HCT116 (cell line): ENCODE measurements at regions not wholly inside any gene's neighbourhood (a gene's known extent, or its start where the extent isn't known, plus 50 kb on each side); places are given as distances from the start of the nearest gene placed in this dataset.
"Not testable (repeated sequence)": the region's sequence is repeated elsewhere in the genome, so short reads cannot be mapped to it uniquely, and the experiment has no call there.

Source experiments
- ATAC-seq: fragments of 200-7000 bp; cut with Tn5 transposase; 2 replicates; pipeline ENCODE4 v1.9.1; 2020; ENCODE audit warnings: mild to moderate bottlenecking, moderate library complexity
- BruUV-seq: library from RNA; stranded (reverse); fragments of 400-500 nt; replicated peaks from 2 replicates; lab custom pipeline; 2021; lab: Mats Ljungman, UMichigan
- CTCF ChIA-PET: fragments of 300-600 bp; sonication (Branson Sonifier 250); formaldehyde crosslinking; loops from one replicate; lab custom pipeline; 2021; ENCODE audit warnings: antibody characterized with exemption; lab: Charles Lee
- POLR2A ChIA-PET: fragments of 300-600, 350-600 bp; sonication (Branson Sonifier 250); formaldehyde crosslinking; loops from one replicate; lab custom pipeline; 2021; ENCODE audit warnings: antibody characterized with exemption; lab: Charles Lee
- RAD21 ChIA-PET, 2 experiments: fragments of 300-600 bp; sonication (Branson Sonifier 250); formaldehyde crosslinking; loops; one replicate each; lab custom pipeline; 2023; ENCODE audit warnings: low total read pairs in 2 of 2; ENCODE audit not compliant: uncharacterized antibody in 2 of 2, unreplicated experiment in 2 of 2, low non-redundant PET in 1 of 2; lab: Charles Lee
- DNase-seq: peaks from one replicate; pipeline ENCODE4 v3.0.0-alpha.2; 2010; ENCODE audit warnings: low read depth, low spot score
- H2AFZ ChIP-seq: fragments of 200-600 bp; shearing (Covaris generic), sonication (generic); 2 replicates; pipeline ENCODE4 v1.6.1; 2017; ENCODE audit warnings: low read depth, mixed run types, mixed read lengths, antibody characterized with exemption, low read length; ENCODE audit not compliant: poor library complexity, severe bottlenecking
- H3K27ac ChIP-seq: 2 replicates; pipeline ENCODE4 v1.5.1; 2012; ENCODE audit warnings: low read depth, low read length
- H3K27me3 ChIP-seq: fragments of 200-600 bp; sonication (generic); 2 replicates; pipeline ENCODE4 v1.6.1; 2016; ENCODE audit warnings: mixed run types, low read length, mixed read lengths; ENCODE audit not compliant: insufficient read depth
- H3K36me3 ChIP-seq, 2 experiments: fragments of 200-500 bp in 1 of 2; fragments of 200-600 bp in 1 of 2; sonication (Bioruptor generic) in 1 of 2; sonication (generic) in 1 of 2; 2 replicates each; pipeline versions ENCODE4 v1.5.1 to v1.6.1; 2014 to 2016; ENCODE audit warnings: low read length in 2 of 2, inconsistent platforms in 1 of 2, mixed read lengths in 1 of 2, mixed run types in 1 of 2; ENCODE audit not compliant: insufficient read depth in 2 of 2, control insufficient read depth in 1 of 2
- H3K4me1 ChIP-seq, 2 experiments: fragments of 200-600 bp in 1 of 2; sonication (generic) in 1 of 2; 2 replicates each; pipeline versions ENCODE4 v1.5.1 to v1.6.1; 2012 to 2017; ENCODE audit warnings: low read length in 2 of 2, inconsistent platforms in 1 of 2, mild to moderate bottlenecking in 1 of 2, mixed read lengths in 1 of 2, mixed run types in 1 of 2, moderate library complexity in 1 of 2; ENCODE audit not compliant: insufficient read depth in 2 of 2, control insufficient read depth in 1 of 2
- H3K4me2 ChIP-seq: fragments of 200-600 bp; sonication (generic); 2 replicates; pipeline ENCODE4 v1.6.1; 2017; ENCODE audit warnings: mixed run types, low read length, mixed read lengths
- H3K4me3 ChIP-seq, 2 experiments: fragments of 200-600 bp in 1 of 2; sonication (generic) in 1 of 2; replicated peaks in 1 of 2; 2 replicates each; pipeline ENCODE4 v1.5.1; 2011 to 2016; ENCODE audit warnings: low read length in 2 of 2, control low read depth in 1 of 2, low read depth in 1 of 2, mild to moderate bottlenecking in 1 of 2, mixed read lengths in 1 of 2, mixed run types in 1 of 2
- H3K79me2 ChIP-seq: fragments of 200-600 bp; sonication (generic); 2 replicates; pipeline ENCODE4 v1.6.1; 2017; ENCODE audit warnings: mild to moderate bottlenecking, mixed run types, low read length, moderate library complexity, mixed read lengths; ENCODE audit not compliant: insufficient read depth
- H3K9ac ChIP-seq: fragments of 200-600 bp; sonication (generic); 2 replicates; pipeline ENCODE4 v1.6.1; 2016; ENCODE audit warnings: low read length, mixed read lengths
- H3K9me2 ChIP-seq: fragments of 200-600 bp; sonication (generic), shearing (Covaris generic); 2 replicates; pipeline ENCODE4 v1.6.1; 2017; ENCODE audit warnings: mixed run types, mild to moderate bottlenecking, moderate library complexity; ENCODE audit not compliant: insufficient read depth
- H3K9me3 ChIP-seq, 2 experiments: fragments of 200-500 bp in 1 of 2; fragments of 200-600 bp in 1 of 2; sonication (Bioruptor generic) in 1 of 2; sonication (generic) in 1 of 2; 2 replicates each; pipeline ENCODE4 v1.6.1; 2014 to 2017; ENCODE audit warnings: low read length in 2 of 2, mixed read lengths in 2 of 2, inconsistent platforms in 1 of 2, low read depth in 1 of 2, mild to moderate bottlenecking in 1 of 2, mixed run types in 1 of 2, moderate library complexity in 1 of 2; ENCODE audit not compliant: control insufficient read depth in 1 of 2, insufficient read depth in 1 of 2
- H4K20me1 ChIP-seq: fragments of 200-600 bp; sonication (generic), shearing (Covaris generic); 2 replicates; pipeline ENCODE4 v1.6.1; 2017; ENCODE audit warnings: mixed run types, mild to moderate bottlenecking, moderate library complexity; ENCODE audit not compliant: insufficient read depth
- EGR1 ChIP-seq: IDR thresholded peaks from 2 replicates; pipeline ENCODE4 v1.6.1; 2012; ENCODE audit warnings: low read depth
- ELF1 ChIP-seq: IDR thresholded peaks from 2 replicates; pipeline ENCODE4 v1.6.1; 2012; ENCODE audit warnings: low read depth, borderline replicate concordance
- EZH2 ChIP-seq: fragments of 200-600 bp; sonication (generic); IDR thresholded peaks from 2 replicates; pipeline ENCODE4 v1.6.1; 2017; ENCODE audit warnings: antibody characterized with exemption, mixed run types
- FOSL1 ChIP-seq: IDR thresholded peaks from 2 replicates; pipeline ENCODE4 v1.6.1; 2012; ENCODE audit warnings: low read depth
- JUND ChIP-seq: IDR thresholded peaks from 2 replicates; pipeline ENCODE4 v1.6.1; 2012
- POLR2A ChIP-seq: IDR thresholded peaks from 2 replicates; pipeline ENCODE4 v1.7.0; 2011; ENCODE audit warnings: borderline replicate concordance; ENCODE audit not compliant: insufficient read depth, insufficient read length; ENCODE audit errors: extremely low read depth
- POLR2AphosphoS5 ChIP-seq: IDR thresholded peaks from 2 replicates; pipeline ENCODE4 v1.6.1; 2011; ENCODE audit warnings: mild to moderate bottlenecking, low read depth, low read length, moderate library complexity
- SP1 ChIP-seq: IDR thresholded peaks from 2 replicates; pipeline ENCODE4 v1.6.1; 2012; ENCODE audit warnings: low read depth
- TCF7L2 ChIP-seq: IDR thresholded peaks from 2 replicates; pipeline ENCODE4 v1.7.0; 2011; ENCODE audit warnings: borderline replicate concordance, inconsistent platforms; ENCODE audit not compliant: insufficient read depth, insufficient read length; ENCODE audit errors: extremely low read depth
- ZNF274 ChIP-seq: fragments of 200-500 bp; sonication (Bioruptor generic); IDR thresholded peaks from 2 replicates; pipeline ENCODE4 v1.6.1; 2014; ENCODE audit warnings: mild to moderate bottlenecking, low read depth, low read length, inconsistent platforms
- intact Hi-C: fragments of 100-400 bp; cut with micrococcal nuclease; formaldehyde crosslinking; loops from 2 replicates; pipeline ENCODE4 v1.10.0; 2022
- TF ChIP-seq, protein P1 (sequence below): IDR thresholded peaks from 2 replicates; pipeline ENCODE4 v1.6.1; 2012
- TF ChIP-seq, protein P2 (sequence below): IDR thresholded peaks from 2 replicates; pipeline ENCODE4 v1.6.1; 2012; ENCODE audit warnings: low read depth

DNA sequence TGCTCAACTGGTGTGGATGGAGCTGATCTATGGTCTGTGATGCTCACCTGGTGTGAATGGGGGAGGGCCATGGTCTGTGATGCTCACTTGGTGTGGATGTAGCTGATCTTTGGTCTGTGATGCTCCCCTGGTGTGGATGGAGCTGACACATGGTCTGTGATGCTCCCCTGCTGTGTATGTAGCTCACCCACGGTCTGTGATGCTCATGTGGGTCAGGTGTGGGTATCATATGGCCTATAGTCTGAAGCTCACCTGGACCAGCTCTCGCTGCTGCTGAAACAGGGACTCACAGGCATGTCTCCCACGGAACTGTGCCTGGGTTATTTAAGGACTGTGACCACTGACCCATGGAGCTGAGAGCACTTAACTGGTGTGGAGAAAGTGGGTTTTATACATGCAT, 109.7 kb downstream of the CRLF2 start:
- Histone ChIP-seq H3K27me3 (peaks cover 16% of the 10 kb centered on the region), H3K4me2 (no peak overlapping the region), H3K36me3 (no peaks in the 10 kb centered on the region), H3K27ac (no peak overlapping the region), H3K79me2 (no peaks in the 10 kb centered on the region), H2AFZ (no peak overlapping the region), H3K9me2 (no peaks in the 10 kb centered on the region)
- TF ChIP-seq ZNF274: no peak
- TF ChIP-seq ELF1: no peak
- TF ChIP-seq POLR2A: no peak
- TF ChIP-seq SP1: no peak
- no peak for TF ChIP-seq FOSL1
- TF ChIP-seq, protein P1, sequence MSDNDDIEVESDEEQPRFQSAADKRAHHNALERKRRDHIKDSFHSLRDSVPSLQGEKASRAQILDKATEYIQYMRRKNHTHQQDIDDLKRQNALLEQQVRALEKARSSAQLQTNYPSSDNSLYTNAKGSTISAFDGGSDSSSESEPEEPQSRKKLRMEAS: no peak
- no peak for TF ChIP-seq EZH2
- TF ChIP-seq, protein P2, sequence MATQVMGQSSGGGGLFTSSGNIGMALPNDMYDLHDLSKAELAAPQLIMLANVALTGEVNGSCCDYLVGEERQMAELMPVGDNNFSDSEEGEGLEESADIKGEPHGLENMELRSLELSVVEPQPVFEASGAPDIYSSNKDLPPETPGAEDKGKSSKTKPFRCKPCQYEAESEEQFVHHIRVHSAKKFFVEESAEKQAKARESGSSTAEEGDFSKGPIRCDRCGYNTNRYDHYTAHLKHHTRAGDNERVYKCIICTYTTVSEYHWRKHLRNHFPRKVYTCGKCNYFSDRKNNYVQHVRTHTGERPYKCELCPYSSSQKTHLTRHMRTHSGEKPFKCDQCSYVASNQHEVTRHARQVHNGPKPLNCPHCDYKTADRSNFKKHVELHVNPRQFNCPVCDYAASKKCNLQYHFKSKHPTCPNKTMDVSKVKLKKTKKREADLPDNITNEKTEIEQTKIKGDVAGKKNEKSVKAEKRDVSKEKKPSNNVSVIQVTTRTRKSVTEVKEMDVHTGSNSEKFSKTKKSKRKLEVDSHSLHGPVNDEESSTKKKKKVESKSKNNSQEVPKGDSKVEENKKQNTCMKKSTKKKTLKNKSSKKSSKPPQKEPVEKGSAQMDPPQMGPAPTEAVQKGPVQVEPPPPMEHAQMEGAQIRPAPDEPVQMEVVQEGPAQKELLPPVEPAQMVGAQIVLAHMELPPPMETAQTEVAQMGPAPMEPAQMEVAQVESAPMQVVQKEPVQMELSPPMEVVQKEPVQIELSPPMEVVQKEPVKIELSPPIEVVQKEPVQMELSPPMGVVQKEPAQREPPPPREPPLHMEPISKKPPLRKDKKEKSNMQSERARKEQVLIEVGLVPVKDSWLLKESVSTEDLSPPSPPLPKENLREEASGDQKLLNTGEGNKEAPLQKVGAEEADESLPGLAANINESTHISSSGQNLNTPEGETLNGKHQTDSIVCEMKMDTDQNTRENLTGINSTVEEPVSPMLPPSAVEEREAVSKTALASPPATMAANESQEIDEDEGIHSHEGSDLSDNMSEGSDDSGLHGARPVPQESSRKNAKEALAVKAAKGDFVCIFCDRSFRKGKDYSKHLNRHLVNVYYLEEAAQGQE: no peak
- no peak for TF ChIP-seq EGR1
- TF ChIP-seq JUND: no peak
- TF ChIP-seq TCF7L2: no peak
- no peak for TF ChIP-seq POLR2AphosphoS5
- TF ChIP-seq, all 23 proteins: peak for 0
- ChIA-PET RAD21 (no interaction called here), CTCF (no interaction called here), POLR2A (no interaction called here)
- no peaks in the 10 kb centered on the region for H3K9me3 ChIP-seq
- no TSS peak for BruUV-seq
- H3K9ac ChIP-seq: no peak overlapping the region
- no peak overlapping the region for H3K4me3 ChIP-seq
- ATAC-seq: no peak
- intact Hi-C loops: no loop called here
- no peaks in the 10 kb centered on the region for H3K4me1 ChIP-seq
- no peak for DNase-seq
- H4K20me1 ChIP-seq: no peaks in the 10 kb centered on the region

DNA sequence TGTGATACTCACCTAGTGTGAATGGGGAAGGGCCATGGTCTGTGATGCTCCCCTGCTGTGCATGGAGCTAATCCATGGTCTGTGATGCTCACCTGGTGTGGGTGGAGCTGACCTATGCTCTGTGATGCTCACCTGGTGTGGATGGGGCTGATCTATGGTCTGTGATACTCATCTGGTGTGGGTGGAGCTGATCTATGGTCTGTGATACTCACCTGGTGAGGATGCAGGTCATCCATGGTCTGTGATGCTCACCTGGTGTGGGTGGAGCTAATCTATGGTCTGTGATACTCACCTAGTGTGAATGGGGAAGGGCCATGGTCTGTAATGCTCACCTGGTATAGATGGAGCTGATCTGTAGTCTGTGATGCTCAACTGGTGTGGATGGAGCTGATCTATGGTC, 110.2 kb downstream of the CRLF2 start:
- intact Hi-C loops, CTCF ChIA-PET, H3K4me1 ChIP-seq, H3K36me3 ChIP-seq, BruUV-seq, ATAC-seq, H3K4me3 ChIP-seq, H3K9ac ChIP-seq, H4K20me1 ChIP-seq, DNase-seq, H2AFZ ChIP-seq, POLR2A ChIA-PET, H3K79me2 ChIP-seq, H3K4me2 ChIP-seq, H3K9me2 ChIP-seq, H3K9me3 ChIP-seq, H3K27ac ChIP-seq, RAD21 ChIA-PET: not testable (repeated sequence)
- H3K27me3 ChIP-seq: peaks cover 16% of the 10 kb centered on the region
